ENCODE measurements at regions not wholly inside any gene's neighbourhood (a gene's known extent, or its start where the extent isn't known, plus 50 kb on each side); places are given as distances from the start of the nearest gene placed in this dataset.

- no peak for TF ChIP-seq ZBTB21 (CRISPR knock-in tag; IDR thresholded peaks at IDR 0.05; ENCODE audit: borderline replicate concordance)
- no peak for TF ChIP-seq CBFB (CRISPR knock-in tag; IDR thresholded peaks at IDR 0.05; ENCODE audit: low read depth)
- no peak for TF ChIP-seq NR2C2 (CRISPR knock-in tag; IDR thresholded peaks at IDR 0.05)
- TF ChIP-seq ZSCAN18 (CRISPR knock-in tag; IDR thresholded peaks at IDR 0.05), result no peak
- no peak for TF ChIP-seq GABPB1 (CRISPR knock-in tag; IDR thresholded peaks at IDR 0.05)
- no peak for TF ChIP-seq ATF2 (CRISPR knock-in tag; IDR thresholded peaks at IDR 0.05; ENCODE audit: borderline replicate concordance, low read depth)
- no peak for TF ChIP-seq NFE2L1 (CRISPR knock-in tag; IDR thresholded peaks at IDR 0.05)
- TF ChIP-seq ZNF423 (CRISPR knock-in tag; IDR thresholded peaks at IDR 0.05), result no peak
- TF ChIP-seq ERG (CRISPR knock-in tag; IDR thresholded peaks at IDR 0.05), result no peak
- TF ChIP-seq RELA (CRISPR knock-in tag; IDR thresholded peaks at IDR 0.05; ENCODE audit: borderline replicate concordance), result no peak
- TF ChIP-seq IRF2 (CRISPR knock-in tag; IDR thresholded peaks at IDR 0.05; ENCODE audit: borderline replicate concordance, low read depth), result no peak
- no peak for TF ChIP-seq ZNF317 (CRISPR knock-in tag; IDR thresholded peaks at IDR 0.05; ENCODE audit: borderline replicate concordance, low read depth)
- TF ChIP-seq SMAD4 (CRISPR knock-in tag; IDR thresholded peaks at IDR 0.05), result no peak
These were observed 129.0 kb upstream of the SEL1L start (continued) for GRCh38 chr14:81662570-81663197.

GRCh38 chr14:81668626-81669274, 135.1 kb upstream of the SEL1L start:
- ATAC-seq, result no peak
- DNase-seq (ENCODE audit: low spot score), result no peak
- H3K36me3 Mint-ChIP-seq, result peaks cover 13% of the 10 kb centered on the region
- no peak overlapping the region for H3K27ac Mint-ChIP-seq
- H3K4me3 Mint-ChIP-seq, result no peak overlapping the region
- CTCF ChIA-PET, result interaction anchor here (0.9 kb wide), 1 partner anchor 43 kb away, joined by 3 read pairs; no protein-coding TSS in a partner anchor
- H3K27me3 Mint-ChIP-seq (ENCODE audit: low read depth), result peaks cover 16% of the 10 kb centered on the region
- POLR2A ChIA-PET, result interaction anchor here (0.5 kb wide), 1 partner anchor 1531 kb away, joined by 3 read pairs; no protein-coding TSS in a partner anchor
- H3K4me1 Mint-ChIP-seq, result no peaks in the 10 kb centered on the region
- peaks cover 24% of the 10 kb centered on the region for H3K9me3 Mint-ChIP-seq
- TF ChIP-seq ZNF416 (CRISPR knock-in tag; IDR thresholded peaks at IDR 0.05) (no peak), AFF4 (CRISPR knock-in tag; IDR thresholded peaks at IDR 0.05; ENCODE audit: borderline replicate concordance) (no peak), FOXP1 (CRISPR knock-in tag; IDR thresholded peaks at IDR 0.05; ENCODE audit: borderline replicate concordance) (no peak), RORB (CRISPR knock-in tag; IDR thresholded peaks at IDR 0.05) (no peak), TEAD4 (CRISPR knock-in tag; IDR thresholded peaks at IDR 0.05) (no peak), ZNF396 (CRISPR knock-in tag; IDR thresholded peaks at IDR 0.05; ENCODE audit: borderline replicate concordance) (no peak), ZNF423 (CRISPR knock-in tag; IDR thresholded peaks at IDR 0.05) (no peak), NFATC4 (CRISPR knock-in tag; IDR thresholded peaks at IDR 0.05) (no peak), ZNF532 (CRISPR knock-in tag; IDR thresholded peaks at IDR 0.05; ENCODE audit: borderline replicate concordance) (no peak), SP1 (CRISPR knock-in tag; conservative IDR thresholded peaks at IDR 0.05) (no peak)

All from WTC11 (cell line).